ENCODE measurements at regions not wholly inside any gene's neighbourhood (a gene's known extent, or its start where the extent isn't known, plus 50 kb on each side); places are given as distances from the start of the nearest gene placed in this dataset.

DNA sequence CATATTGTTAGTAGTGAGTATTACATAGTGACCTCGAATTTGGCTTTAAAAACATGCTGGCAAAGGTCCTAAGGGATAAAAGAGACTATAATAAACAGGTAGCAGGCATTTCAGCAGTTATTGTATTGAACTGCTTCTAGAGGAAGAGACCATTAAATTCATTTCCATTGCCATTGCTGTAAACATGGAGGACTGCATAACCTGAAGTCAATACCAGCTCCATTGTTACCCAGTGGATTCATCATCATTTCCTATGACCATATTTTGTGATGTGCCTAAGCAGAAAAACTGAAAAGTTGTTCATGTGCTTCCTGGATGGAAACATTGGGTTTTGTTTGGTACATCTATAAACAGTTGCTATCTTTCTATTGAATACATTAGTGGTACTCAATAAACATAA, 482.5 kb upstream of the UBE2E2 start:
- no peak for DNase-seq (ENCODE audit: low read depth, low spot score)

DNA sequence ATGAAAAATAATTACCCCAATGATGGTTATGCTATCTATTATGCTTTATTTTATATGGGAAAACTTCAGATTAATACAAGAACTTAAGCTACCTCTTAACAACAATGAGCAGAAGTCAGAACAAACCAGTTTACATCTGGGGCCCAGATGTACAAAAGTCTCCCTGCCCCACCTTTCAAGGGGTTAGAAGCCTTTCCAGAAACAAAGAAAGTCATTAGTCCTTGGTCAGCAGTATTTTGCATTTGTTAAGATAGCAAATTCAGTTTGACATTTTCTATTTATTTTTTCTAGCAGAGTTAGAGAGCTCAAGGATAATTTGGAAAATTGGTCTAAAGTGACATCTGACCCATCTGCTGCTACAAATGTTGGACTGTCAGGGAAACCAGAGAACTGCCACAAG, 478.7 kb upstream of the UBE2E2 start:
- Histone ChIP-seq H3K36me3 (ENCODE audit: insufficient read depth, low read length) (no peaks in the 10 kb centered on the region), H3K9me3 (ENCODE audit: low read depth, low read length) (no peaks in the 10 kb centered on the region), H3K27ac (no peak overlapping the region), H3K4me3 (no peak overlapping the region), H3K9ac (ENCODE audit: insufficient read length) (no peak overlapping the region)
- no peak for DNase-seq (ENCODE audit: low read depth, low spot score)
- TF ChIP-seq FOXP2 (optimal IDR thresholded peaks at IDR 0.05; ENCODE audit: control extremely low read depth, extremely low read length, insufficient read depth) (no peak), POLR2AphosphoS5 (IDR thresholded peaks at IDR 0.05; ENCODE audit: borderline replicate concordance, low read depth, low read length) (no peak), EZH2 (IDR thresholded peaks at IDR 0.05) (no peak)

More for the DNA sequence above, 482.5 kb upstream of the UBE2E2 start:
- Histone ChIP-seq H3K9me3 (ENCODE audit: low read depth, low read length) (no peaks in the 10 kb centered on the region), H3K27ac (no peak overlapping the region), H3K9ac (ENCODE audit: insufficient read length) (no peak overlapping the region), H3K4me3 (no peak overlapping the region), H3K36me3 (ENCODE audit: insufficient read depth, low read length) (no peaks in the 10 kb centered on the region)
- TF ChIP-seq EZH2 (IDR thresholded peaks at IDR 0.05) = no peak
- TF ChIP-seq POLR2AphosphoS5 (IDR thresholded peaks at IDR 0.05; ENCODE audit: borderline replicate concordance, low read depth, low read length) = no peak
- TF ChIP-seq FOXP2 (optimal IDR thresholded peaks at IDR 0.05; ENCODE audit: control extremely low read depth, extremely low read length, insufficient read depth) = no peak

DNA sequence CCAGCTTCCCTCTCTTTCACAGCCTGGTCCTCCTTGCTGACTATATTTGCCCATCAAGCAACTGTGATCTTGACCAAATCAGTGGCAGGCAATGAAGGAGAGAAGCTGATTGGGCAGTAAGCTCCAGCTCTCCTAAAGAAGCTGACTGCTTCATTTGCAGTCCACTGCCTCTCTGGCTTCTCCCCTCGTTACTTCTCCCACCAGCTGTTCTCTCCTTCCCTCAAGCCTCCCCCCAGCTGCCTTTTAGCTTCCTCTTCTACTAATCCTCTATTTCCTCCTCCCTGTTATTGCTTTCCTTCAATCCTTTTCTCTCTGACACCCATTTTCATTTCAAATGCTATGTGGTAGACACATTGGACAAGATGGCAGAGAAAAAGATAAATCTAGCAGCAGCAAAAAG, 474.7 kb upstream of the UBE2E2 start:
- no peak overlapping the region for H3K27ac ChIP-seq
- no peak for TF ChIP-seq FOXP2 (optimal IDR thresholded peaks at IDR 0.05; ENCODE audit: control extremely low read depth, extremely low read length, insufficient read depth)
- no peaks in the 10 kb centered on the region for H3K36me3 ChIP-seq (ENCODE audit: insufficient read depth, low read length)
- no peaks in the 10 kb centered on the region for H3K9me3 ChIP-seq (ENCODE audit: low read depth, low read length)
- H3K4me3 ChIP-seq = no peak overlapping the region
- DNase-seq (ENCODE audit: low read depth, low spot score) = no peak
- H3K9ac ChIP-seq (ENCODE audit: insufficient read length) = no peak overlapping the region

DNA sequence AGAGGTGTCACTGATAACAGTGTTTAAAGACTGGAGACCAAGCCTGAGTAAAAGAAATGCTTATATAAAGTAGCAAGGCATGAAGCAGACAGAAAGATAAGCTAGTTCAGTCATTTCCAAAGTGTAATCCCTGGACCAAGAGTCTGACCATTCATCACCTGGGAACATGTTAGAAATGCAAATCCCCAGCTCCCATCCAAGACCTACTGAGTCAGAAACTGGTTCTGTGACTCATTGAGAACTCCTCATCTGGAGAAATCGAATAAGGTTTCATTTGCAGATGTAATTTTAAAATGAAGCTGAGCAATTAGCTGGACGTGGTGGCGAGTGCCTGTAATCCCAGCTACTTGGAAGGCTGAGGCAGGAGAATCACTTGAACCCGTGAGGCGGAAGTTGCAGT, 473.9 kb upstream of the UBE2E2 start:
- no peak overlapping the region for H3K27ac ChIP-seq
- no peak for DNase-seq (ENCODE audit: low read depth, low spot score)
- H3K36me3 ChIP-seq (ENCODE audit: insufficient read depth, low read length) = no peaks in the 10 kb centered on the region
- H3K9me3 ChIP-seq (ENCODE audit: low read depth, low read length) = no peaks in the 10 kb centered on the region
- H3K4me3 ChIP-seq = no peak overlapping the region
- H3K9ac ChIP-seq (ENCODE audit: insufficient read length) = no peak overlapping the region
- no peak for TF ChIP-seq FOXP2 (optimal IDR thresholded peaks at IDR 0.05; ENCODE audit: control extremely low read depth, extremely low read length, insufficient read depth)
- TF ChIP-seq EZH2 (IDR thresholded peaks at IDR 0.05) = no peak
- no peak for TF ChIP-seq POLR2AphosphoS5 (IDR thresholded peaks at IDR 0.05; ENCODE audit: borderline replicate concordance, low read depth, low read length)

DNA sequence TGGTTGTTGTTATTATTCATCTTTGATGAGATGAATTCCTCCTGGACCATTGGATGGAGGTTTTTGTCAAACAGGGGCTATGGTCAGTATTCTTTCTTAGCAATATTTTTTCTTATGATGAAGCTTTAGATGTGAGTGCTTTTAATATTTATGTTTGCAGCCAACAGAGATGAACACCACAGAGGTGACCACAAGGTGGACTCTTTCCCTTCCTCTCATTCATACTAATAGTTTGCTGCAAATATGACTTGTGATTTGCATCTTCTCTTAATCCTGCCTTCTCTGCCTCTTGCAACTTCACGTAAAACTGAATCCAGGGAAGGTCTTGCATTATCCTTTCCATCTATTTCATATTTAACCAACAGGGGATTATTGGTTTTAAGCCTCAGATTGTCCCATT, 473.1 kb upstream of the UBE2E2 start:
- no peak overlapping the region for H3K4me3 ChIP-seq
- no peaks in the 10 kb centered on the region for H3K36me3 ChIP-seq (ENCODE audit: insufficient read depth, low read length)
- H3K9me3 ChIP-seq (ENCODE audit: low read depth, low read length) = no peaks in the 10 kb centered on the region
- H3K9ac ChIP-seq (ENCODE audit: insufficient read length) = no peak overlapping the region
- no peak for DNase-seq (ENCODE audit: low read depth, low spot score)
- TF ChIP-seq FOXP2 (optimal IDR thresholded peaks at IDR 0.05; ENCODE audit: control extremely low read depth, extremely low read length, insufficient read depth) (no peak), EZH2 (IDR thresholded peaks at IDR 0.05) (no peak), POLR2AphosphoS5 (IDR thresholded peaks at IDR 0.05; ENCODE audit: borderline replicate concordance, low read depth, low read length) (no peak)
- no peak overlapping the region for H3K27ac ChIP-seq

DNA sequence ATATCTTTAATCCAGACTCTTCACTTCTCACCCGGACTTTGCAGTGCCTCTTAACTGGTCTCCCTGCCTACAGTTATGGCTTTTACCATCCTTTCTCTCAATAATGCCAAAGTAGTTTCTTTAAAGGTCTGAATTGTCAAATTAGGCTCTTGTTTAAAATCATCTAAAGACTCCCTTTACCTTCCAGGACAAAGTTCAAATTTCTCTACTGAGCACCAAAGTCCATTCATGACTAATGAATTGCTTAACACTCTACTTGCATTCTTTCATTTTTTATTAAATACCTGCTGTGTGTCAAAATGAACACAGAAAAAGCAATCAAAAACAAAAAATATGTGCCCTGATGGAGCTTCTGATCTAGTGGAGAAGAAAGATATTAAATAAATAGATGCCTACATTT, 472.4 kb upstream of the UBE2E2 start:
- Histone ChIP-seq H3K27ac (no peak overlapping the region), H3K9ac (ENCODE audit: insufficient read length) (no peak overlapping the region), H3K4me3 (no peak overlapping the region), H3K36me3 (ENCODE audit: insufficient read depth, low read length) (no peaks in the 10 kb centered on the region), H3K9me3 (ENCODE audit: low read depth, low read length) (no peaks in the 10 kb centered on the region)
- DNase-seq (ENCODE audit: low read depth, low spot score) = no peak
- no peak for TF ChIP-seq EZH2 (IDR thresholded peaks at IDR 0.05)
- no peak for TF ChIP-seq FOXP2 (optimal IDR thresholded peaks at IDR 0.05; ENCODE audit: control extremely low read depth, extremely low read length, insufficient read depth)
- no peak for TF ChIP-seq POLR2AphosphoS5 (IDR thresholded peaks at IDR 0.05; ENCODE audit: borderline replicate concordance, low read depth, low read length)

DNA sequence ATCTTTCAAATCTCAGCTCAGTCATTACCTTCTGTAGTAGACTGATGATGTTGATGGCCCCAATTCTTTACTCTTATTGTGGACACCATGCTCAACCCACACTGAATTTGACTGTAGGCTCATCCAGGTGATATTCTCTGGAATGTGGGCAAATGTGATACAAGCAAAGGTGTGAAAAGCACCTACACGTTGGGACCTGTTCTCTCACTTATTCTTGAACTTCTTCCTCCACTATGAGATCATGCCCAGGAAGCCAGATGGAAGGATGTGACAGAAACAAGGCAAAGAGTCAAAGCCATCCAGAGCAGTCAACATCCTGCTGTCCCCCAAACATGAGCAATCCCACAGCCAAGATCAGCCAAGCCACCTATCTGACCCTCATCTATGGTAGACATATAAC, 471.2 kb upstream of the UBE2E2 start:
- Histone ChIP-seq H3K9ac (ENCODE audit: insufficient read length) (no peak overlapping the region), H3K27ac (no peak overlapping the region), H3K36me3 (ENCODE audit: insufficient read depth, low read length) (no peaks in the 10 kb centered on the region), H3K4me3 (no peak overlapping the region), H3K9me3 (ENCODE audit: low read depth, low read length) (no peaks in the 10 kb centered on the region)
- no peak for DNase-seq (ENCODE audit: low read depth, low spot score)
- TF ChIP-seq POLR2AphosphoS5 (IDR thresholded peaks at IDR 0.05; ENCODE audit: borderline replicate concordance, low read depth, low read length) (no peak), FOXP2 (optimal IDR thresholded peaks at IDR 0.05; ENCODE audit: control extremely low read depth, extremely low read length, insufficient read depth) (no peak), EZH2 (IDR thresholded peaks at IDR 0.05) (no peak)

DNA sequence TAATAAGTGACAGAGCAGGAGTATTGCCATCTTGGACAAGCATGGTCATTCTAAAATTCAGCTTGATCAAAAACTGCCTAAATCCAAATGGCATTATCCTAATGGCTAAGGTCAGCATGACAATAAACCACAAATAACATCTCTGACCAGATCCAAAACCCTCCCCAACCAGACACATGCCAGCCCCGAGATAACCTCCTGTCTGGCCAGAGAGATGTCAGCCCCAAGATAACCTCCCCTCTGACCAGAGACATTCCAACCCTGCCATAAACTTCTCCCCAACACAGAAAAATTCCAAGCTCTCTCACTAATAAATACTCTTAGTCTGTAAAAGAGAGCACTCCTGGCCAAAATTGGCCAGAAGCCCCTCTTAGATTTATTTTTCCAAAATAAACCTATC, 470.5 kb upstream of the UBE2E2 start:
- H3K9me3 ChIP-seq (ENCODE audit: low read depth, low read length) = no peaks in the 10 kb centered on the region
- no peak overlapping the region for H3K9ac ChIP-seq (ENCODE audit: insufficient read length)
- DNase-seq (ENCODE audit: low read depth, low spot score) = no peak
- no peak overlapping the region for H3K27ac ChIP-seq
- TF ChIP-seq POLR2AphosphoS5 (IDR thresholded peaks at IDR 0.05; ENCODE audit: borderline replicate concordance, low read depth, low read length) = no peak
- TF ChIP-seq EZH2 (IDR thresholded peaks at IDR 0.05) = no peak
- H3K36me3 ChIP-seq (ENCODE audit: insufficient read depth, low read length) = no peaks in the 10 kb centered on the region
- H3K4me3 ChIP-seq = no peak overlapping the region

DNA sequence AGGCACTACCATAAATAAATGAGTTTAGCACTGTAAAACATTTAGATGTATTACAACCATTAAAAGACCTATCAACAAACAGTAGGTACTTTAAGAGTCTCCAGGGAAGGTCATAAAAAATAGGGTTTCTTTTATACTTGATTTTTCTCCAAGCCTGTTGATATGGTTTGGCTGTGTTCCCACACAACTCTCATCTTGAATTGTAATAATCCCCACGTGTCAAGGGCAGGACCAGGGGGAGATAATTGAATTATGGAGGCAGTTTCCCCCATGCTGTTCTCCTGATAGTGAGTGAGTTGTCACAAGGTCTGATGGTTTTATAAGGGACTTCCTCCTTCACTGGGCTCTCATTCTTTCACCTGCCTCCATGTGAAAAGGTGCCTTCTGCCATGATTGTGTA, 468.9 kb upstream of the UBE2E2 start:
- H3K9ac ChIP-seq (ENCODE audit: insufficient read length) = no peak overlapping the region
- DNase-seq (ENCODE audit: low read depth, low spot score) = no peak
- TF ChIP-seq POLR2AphosphoS5 (IDR thresholded peaks at IDR 0.05; ENCODE audit: borderline replicate concordance, low read depth, low read length) = no peak
- no peak for TF ChIP-seq EZH2 (IDR thresholded peaks at IDR 0.05)
- no peak for TF ChIP-seq FOXP2 (optimal IDR thresholded peaks at IDR 0.05; ENCODE audit: control extremely low read depth, extremely low read length, insufficient read depth)
- no peak overlapping the region for H3K4me3 ChIP-seq
- no peak overlapping the region for H3K27ac ChIP-seq
- no peaks in the 10 kb centered on the region for H3K36me3 ChIP-seq (ENCODE audit: insufficient read depth, low read length)
- H3K9me3 ChIP-seq (ENCODE audit: low read depth, low read length) = no peaks in the 10 kb centered on the region

All from SK-N-MC (cell line).